ENCODE measurements at regions not wholly inside any gene's neighbourhood (a gene's known extent, or its start where the extent isn't known, plus 50 kb on each side); places are given as distances from the start of the nearest gene placed in this dataset.
"Not testable (repeated sequence)": the region's sequence is repeated elsewhere in the genome, so short reads cannot be mapped to it uniquely, and the experiment has no call there.

- Histone ChIP-seq H3K27me3 (no peaks in the 10 kb centered on the region), H3K4me1 (no peaks in the 10 kb centered on the region), H3K36me3 (no peaks in the 10 kb centered on the region), H3K4me3 (no peak overlapping the region), H3K27ac (no peak overlapping the region), H3K9me3 (no peaks in the 10 kb centered on the region)
- intact Hi-C loops (cut with DNase I): no loop called here
- no peak for TF ChIP-seq CTCF (IDR thresholded peaks at IDR 0.05)
- no peak for DNase-seq (ENCODE audit: low spot score in 2 of 2)
Measured at GRCh38 chr11:25613865-25614264, 718.1 kb upstream of the ANO3 start.

DNA sequence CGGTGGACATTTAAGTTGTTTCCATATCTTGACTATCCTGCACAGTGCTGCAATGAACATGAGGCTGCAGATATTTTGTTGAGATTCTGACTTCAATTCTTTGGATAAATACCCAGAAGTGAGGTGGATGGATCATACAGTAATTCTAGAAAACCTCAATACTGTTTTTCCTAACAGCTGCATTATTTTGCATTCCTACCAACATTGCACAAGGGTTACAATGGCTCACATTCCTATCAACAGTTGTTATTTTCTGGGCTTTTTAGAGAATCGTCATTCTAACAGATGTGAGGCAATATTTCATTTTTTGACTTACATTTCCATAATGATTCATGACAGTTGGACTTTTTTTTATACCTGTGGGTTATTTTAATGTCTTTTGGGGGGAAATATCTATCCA is 716.9 kb upstream of the ANO3 start:
- Histone ChIP-seq H3K27me3 (no peaks in the 10 kb centered on the region), H3K27ac (no peak overlapping the region), H3K9me3 (no peaks in the 10 kb centered on the region), H3K36me3 (no peaks in the 10 kb centered on the region), H3K4me1 (no peaks in the 10 kb centered on the region), H3K4me3 (no peak overlapping the region)
- TF ChIP-seq CTCF (IDR thresholded peaks at IDR 0.05): no peak
- intact Hi-C loops (cut with DNase I): no loop called here
- no peak for DNase-seq (ENCODE audit: low spot score in 2 of 2)

DNA sequence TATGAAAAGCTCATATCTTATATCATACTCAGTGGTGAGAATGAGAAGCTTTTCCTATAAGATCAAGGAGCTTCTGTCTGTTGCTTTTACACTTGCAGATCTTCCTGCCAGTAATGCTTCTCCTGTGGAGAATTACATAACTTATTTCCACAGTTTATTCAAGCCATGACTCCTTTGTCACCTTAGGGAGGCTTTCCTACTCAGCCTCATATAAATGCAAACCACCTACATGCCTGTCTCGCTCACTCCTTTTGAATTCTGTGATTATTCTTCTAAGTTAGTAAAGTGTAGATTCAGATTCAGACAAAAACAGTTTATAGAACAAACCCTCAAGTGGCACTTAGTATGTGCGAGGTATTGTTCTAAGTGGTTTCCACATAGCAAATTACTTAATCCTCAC is 716.1 kb upstream of the ANO3 start:
- no peaks in the 10 kb centered on the region for H3K27me3 ChIP-seq
- H3K36me3 ChIP-seq: no peaks in the 10 kb centered on the region
- TF ChIP-seq CTCF (IDR thresholded peaks at IDR 0.05): no peak
- no peaks in the 10 kb centered on the region for H3K4me1 ChIP-seq
- no peak overlapping the region for H3K4me3 ChIP-seq
- H3K9me3 ChIP-seq: no peaks in the 10 kb centered on the region
- intact Hi-C loops (cut with DNase I): no loop called here
- no peak overlapping the region for H3K27ac ChIP-seq
- no peak for DNase-seq (ENCODE audit: low spot score in 2 of 2)

DNA sequence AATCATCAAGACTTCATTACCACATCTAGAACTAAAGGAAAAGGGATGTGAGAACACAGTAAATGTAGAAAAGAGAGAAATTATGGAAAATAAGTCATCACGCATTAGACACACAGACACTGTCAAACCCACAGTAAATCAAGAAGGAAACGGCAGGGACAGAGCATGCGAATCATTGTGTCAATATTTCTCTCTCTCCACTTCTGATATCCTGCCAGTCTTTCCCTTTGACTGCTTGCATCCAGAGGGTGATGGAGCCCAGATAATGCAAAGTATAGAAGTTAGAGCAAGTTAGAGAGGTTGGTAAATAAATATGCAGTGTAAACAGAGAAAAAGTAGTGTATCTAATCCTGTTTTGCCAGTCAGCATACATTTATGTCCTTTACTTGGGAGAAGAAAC is 706.8 kb upstream of the ANO3 start:
- no peak for TF ChIP-seq CTCF (IDR thresholded peaks at IDR 0.05)
- intact Hi-C loops (cut with DNase I): no loop called here
- Histone ChIP-seq H3K36me3 (no peaks in the 10 kb centered on the region), H3K9me3 (no peaks in the 10 kb centered on the region), H3K27me3 (no peaks in the 10 kb centered on the region), H3K27ac (no peak overlapping the region), H3K4me1 (no peaks in the 10 kb centered on the region), H3K4me3 (no peak overlapping the region)
- no peak for DNase-seq (ENCODE audit: low spot score in 2 of 2)

DNA sequence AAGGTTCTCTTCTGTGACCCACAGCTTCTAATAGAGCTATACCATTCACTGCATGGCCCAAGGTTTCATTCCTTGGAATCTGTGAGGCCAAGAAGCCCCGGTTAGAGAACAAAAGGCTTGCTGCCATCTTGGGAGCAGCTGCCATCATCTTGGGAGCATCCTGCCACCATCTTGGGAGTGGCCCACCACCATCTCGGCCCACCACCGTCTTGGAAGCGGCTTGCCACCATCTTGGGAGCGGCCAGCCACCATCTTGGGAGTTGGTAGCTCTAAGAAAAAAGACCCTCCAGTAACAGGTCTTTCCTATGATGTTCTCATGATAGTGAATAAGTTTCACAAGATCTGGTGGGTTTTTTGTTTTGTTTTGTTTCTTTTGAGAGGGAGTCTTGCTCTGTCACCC is 703.9 kb upstream of the ANO3 start:
- H3K4me1 ChIP-seq: no peaks in the 10 kb centered on the region
- H3K27ac ChIP-seq: no peak overlapping the region
- no peaks in the 10 kb centered on the region for H3K9me3 ChIP-seq
- no peak for DNase-seq (ENCODE audit: low spot score in 2 of 2)
- H3K4me3 ChIP-seq: no peak overlapping the region
- intact Hi-C loops (cut with DNase I): no loop called here
- H3K36me3 ChIP-seq: no peaks in the 10 kb centered on the region
- H3K27me3 ChIP-seq: no peaks in the 10 kb centered on the region
- TF ChIP-seq CTCF (IDR thresholded peaks at IDR 0.05): no peak

GRCh38 chr11:25633230-25633629 is 698.7 kb upstream of the ANO3 start:
- Histone ChIP-seq H3K4me1 (no peaks in the 10 kb centered on the region), H3K27ac (no peak overlapping the region)
- TF ChIP-seq CTCF (IDR thresholded peaks at IDR 0.05): no peak

DNA sequence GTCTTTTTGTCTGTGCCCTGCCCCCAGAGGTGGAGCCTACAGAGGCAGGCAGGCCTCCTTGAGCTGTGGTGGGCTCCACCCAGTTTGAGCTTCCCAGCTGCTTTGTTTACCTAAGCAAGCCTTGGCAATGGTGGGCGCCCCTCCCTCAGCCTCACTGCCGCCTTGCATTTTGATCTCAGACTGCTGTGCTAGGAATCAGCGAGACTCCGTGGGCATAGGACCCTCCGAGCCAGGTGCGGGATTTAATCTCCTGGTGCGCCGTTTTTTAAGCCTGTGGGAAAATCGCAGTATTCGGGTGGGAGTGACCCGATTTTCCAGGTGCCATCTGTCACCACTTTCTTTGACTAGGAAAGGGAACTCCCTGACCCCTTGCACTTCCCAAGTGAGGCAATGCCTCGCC is 682.7 kb upstream of the ANO3 start:
- DNase-seq (ENCODE audit: low spot score in 2 of 2); H3K9me3 ChIP-seq; H3K4me3 ChIP-seq; H3K27me3 ChIP-seq; H3K4me1 ChIP-seq; intact Hi-C loops (cut with DNase I); H3K36me3 ChIP-seq; H3K27ac ChIP-seq: not testable (repeated sequence)

More at GRCh38 chr11:25633230-25633629, 698.7 kb upstream of the ANO3 start:
- H3K27me3 ChIP-seq: no peaks in the 10 kb centered on the region
- no peaks in the 10 kb centered on the region for H3K36me3 ChIP-seq
- H3K9me3 ChIP-seq: no peaks in the 10 kb centered on the region
- no peak overlapping the region for H3K4me3 ChIP-seq
- no peak for DNase-seq (ENCODE audit: low spot score in 2 of 2)
- intact Hi-C loops (cut with DNase I): no loop called here
